ENCODE measurements at regions not wholly inside any gene's neighbourhood (a gene's known extent, or its start where the extent isn't known, plus 50 kb on each side); places are given as distances from the start of the nearest gene placed in this dataset.
A peak's percentile ranks its signal among the peaks of the same experiment; 100 is the strongest.

- DNase-seq (ENCODE audit: low read depth in 1 of 2, low spot score in 2 of 2), result no peak
- Histone ChIP-seq H3K36me3 (ENCODE audit: control insufficient read depth in 2 of 4, insufficient read depth in 4 of 4, low read length in 3 of 4) (no peaks in the 10 kb centered on the region), H3K23ac (ENCODE audit: insufficient read length) (no peak overlapping the region), H3K27me3 (replicated peaks in 1 of 4; ENCODE audit: control insufficient read depth in 3 of 4, extremely low read depth in 1 of 4, insufficient read depth in 3 of 4, low read length in 3 of 4) (no peaks in the 10 kb centered on the region), H3K4me1 (replicated peaks in 1 of 4; ENCODE audit: control insufficient read depth in 3 of 4, insufficient read depth in 4 of 4, low read length in 3 of 4) (no peaks in the 10 kb centered on the region), H3K9me3 (ENCODE audit: insufficient read depth in 2 of 2, low read depth in 1 of 2, low read length in 1 of 2) (no peaks in the 10 kb centered on the region), H3K4ac (replicated peaks; ENCODE audit: insufficient read length, low read depth, low read length) (no peak overlapping the region), H3K27ac (ENCODE audit: low read depth, low read length) (no peak overlapping the region), H3K18ac (ENCODE audit: extremely low read depth, low read length) (no peak overlapping the region), H3K79me1 (ENCODE audit: low read depth, low read length) (no peaks in the 10 kb centered on the region), H2BK120ac (replicated peaks; ENCODE audit: low read depth, low read length) (no peak overlapping the region), H2AK5ac (ENCODE audit: low read depth, low read length) (no peak overlapping the region), H3K4me2 (ENCODE audit: insufficient read depth in 1 of 2, low read depth in 2 of 2, low read length in 2 of 2) (no peak overlapping the region), H3K9ac (replicated peaks in 1 of 4; ENCODE audit: extremely low read depth in 1 of 4, low read depth in 3 of 4, low read length in 3 of 4) (no peak overlapping the region), H3K14ac (ENCODE audit: insufficient read length) (no peak overlapping the region), H2BK5ac (ENCODE audit: low read depth, low read length) (no peak overlapping the region), H4K20me1 (replicated peaks in 1 of 2; ENCODE audit: control insufficient read depth in 1 of 2, insufficient read depth in 2 of 2, low read length in 2 of 2) (no peaks in the 10 kb centered on the region), H2AFZ (ENCODE audit: low read length) (no peak overlapping the region), H2BK20ac (ENCODE audit: low read length) (no peak overlapping the region), H4K5ac (ENCODE audit: insufficient read length, low read depth, low read length) (no peak overlapping the region), H2BK15ac (ENCODE audit: low read length) (no peak overlapping the region), H3K79me2 (ENCODE audit: control insufficient read depth in 1 of 2, insufficient read depth in 2 of 2, low read length in 2 of 2) (no peaks in the 10 kb centered on the region), H3K23me2 (ENCODE audit: low read depth, low read length) (0 out of 2 replicates have a peak, but pooled peaks cover 2% of the 10 kb centered on the region), H4K91ac (replicated peaks; ENCODE audit: insufficient read length, low read length) (no peak overlapping the region), H4K8ac (ENCODE audit: extremely low read depth, insufficient read depth, low read length) (peak overlapping the region; percentile 89; the same call in 1 of the 2 replicates), H3K4me3 (ENCODE audit: extremely low read depth in 1 of 4, insufficient read depth in 2 of 4, low read depth in 3 of 4, low read length in 4 of 4) (no peak overlapping the region), H3K56ac (replicated peaks; ENCODE audit: insufficient read length, low read depth, low read length) (no peak overlapping the region), H2BK12ac (ENCODE audit: low read depth, low read length) (no peak overlapping the region)
- CTCF ChIA-PET (ENCODE audit: partially characterized antibody), result interaction anchor here (0.5 to 0.9 kb wide), 3 partner anchors 164 to 519 kb away, joined by 3 to 5 read pairs (median 3); no protein-coding TSS in a partner anchor
- 89% methylated on average over 21 of the region's 21 CpGs; no CpG with 5 or more reads in 1 of the 2 experiments for WGBS, 2 experiments (ENCODE audit: extremely low coverage in 1 of 2, insufficient coverage in 1 of 2, insufficient read length in 1 of 2, insufficient replicate concordance in 2 of 2, low coverage in 1 of 2, low lambda C conversion rate in 2 of 2, missing lambda C conversion rate in 1 of 2)
- FAIRE-seq, result no peak
- POLR2A ChIA-PET (ENCODE audit: partially characterized antibody), result no interaction called here
- TF ChIP-seq SIRT6 (IDR thresholded peaks at IDR 0.05; ENCODE audit: low read length) (no peak), EZH2 (IDR thresholded peaks at IDR 0.05; ENCODE audit: low read depth, low read length, severe bottlenecking) (no peak), RAD21 (IDR thresholded peaks at IDR 0.05 in 1 of 2, conservative IDR thresholded peaks at IDR 0.05 in 1 of 2; ENCODE audit: low read depth in 2 of 2, low read length in 2 of 2) (no peak), BACH1 (IDR thresholded peaks at IDR 0.05; ENCODE audit: low read length) (no peak), SP4 (IDR thresholded peaks at IDR 0.05; ENCODE audit: low read length) (no peak), CTBP2 (IDR thresholded peaks at IDR 0.05; ENCODE audit: borderline replicate concordance, insufficient read depth, insufficient read length, low read length) (no peak), JUND (IDR thresholded peaks at IDR 0.05; ENCODE audit: low read length) (no peak), TCF12 (IDR thresholded peaks at IDR 0.05; ENCODE audit: low read depth, low read length) (no peak), MAX (IDR thresholded peaks at IDR 0.05) (no peak), TEAD4 (IDR thresholded peaks at IDR 0.05; ENCODE audit: low read depth, low read length) (no peak), FOSL1 (IDR thresholded peaks at IDR 0.05; ENCODE audit: insufficient read depth, low read depth, low read length) (no peak)
These were observed 92.6 kb upstream of the MVB12B start for GRCh38 chr9:126233913-126234525.
